ENCODE measurements at regions not wholly inside any gene's neighbourhood (a gene's known extent, or its start where the extent isn't known, plus 50 kb on each side); places are given as distances from the start of the nearest gene placed in this dataset.

- no peak for DNase-seq
These were observed 226.9 kb downstream of the CDC5L start for GRCh38 chr6:44614396-44614795.

- DNase-seq, result no peak
These were observed 228.1 kb downstream of the CDC5L start for GRCh38 chr6:44615621-44616020.

GRCh38 chr6:44617416-44617815, 229.9 kb downstream of the CDC5L start:
- DNase-seq, result no peak

- no peak for DNase-seq
These were observed 230.9 kb downstream of the CDC5L start for GRCh38 chr6:44618371-44618770.

- no peak for DNase-seq
These were observed 233.4 kb downstream of the CDC5L start for GRCh38 chr6:44620922-44621321.

GRCh38 chr6:44621846-44622245, 234.3 kb downstream of the CDC5L start:
- no peak for DNase-seq

GRCh38 chr6:44622555-44622954, 235.0 kb downstream of the CDC5L start:
- DNase-seq, result no peak

- no peak for DNase-seq
These were observed 235.4 kb downstream of the CDC5L start for GRCh38 chr6:44622956-44623355.

GRCh38 chr6:44624226-44624625, 236.7 kb downstream of the CDC5L start:
- DNase-seq, result no peak

- DNase-seq, result no peak
These were observed 237.5 kb downstream of the CDC5L start for GRCh38 chr6:44624936-44625573.

GRCh38 chr6:44625996-44626395, 238.5 kb downstream of the CDC5L start:
- no peak for DNase-seq

GRCh38 chr6:44626616-44627015, 239.1 kb downstream of the CDC5L start:
- no peak for DNase-seq

GRCh38 chr6:44627091-44627882, 239.8 kb downstream of the CDC5L start:
- no peak for DNase-seq

GRCh38 chr6:44627883-44628271, 240.4 kb downstream of the CDC5L start:
- no peak for DNase-seq

GRCh38 chr6:44628347-44628746, 240.8 kb downstream of the CDC5L start:
- DNase-seq, result no peak

- no peak for DNase-seq
These were observed 242.1 kb downstream of the CDC5L start for GRCh38 chr6:44629636-44630035.

- DNase-seq, result peak; percentile 16
These were observed 242.9 kb downstream of the CDC5L start for GRCh38 chr6:44630125-44631028.

GRCh38 chr6:44631968-44632367, 244.5 kb downstream of the CDC5L start:
- DNase-seq, result no peak

GRCh38 chr6:44634321-44634720, 246.8 kb downstream of the CDC5L start:
- no peak for DNase-seq

- no peak for DNase-seq
These were observed 248.0 kb downstream of the CDC5L start for GRCh38 chr6:44635486-44635885.

GRCh38 chr6:44636561-44637248, 249.2 kb downstream of the CDC5L start:
- DNase-seq, result no peak

GRCh38 chr6:44641344-44642031, 254.0 kb downstream of the CDC5L start:
- no peak for DNase-seq

Measured in activated naive CD4-positive, alpha-beta T cell treated with anti-CD3 and anti-CD28 coated beads, Interleukin-2, amount 50 U/mL, for 16 hours (primary cell).